ENCODE measurements at regions not wholly inside any gene's neighbourhood (a gene's known extent, or its start where the extent isn't known, plus 50 kb on each side); places are given as distances from the start of the nearest gene placed in this dataset.

DNA sequence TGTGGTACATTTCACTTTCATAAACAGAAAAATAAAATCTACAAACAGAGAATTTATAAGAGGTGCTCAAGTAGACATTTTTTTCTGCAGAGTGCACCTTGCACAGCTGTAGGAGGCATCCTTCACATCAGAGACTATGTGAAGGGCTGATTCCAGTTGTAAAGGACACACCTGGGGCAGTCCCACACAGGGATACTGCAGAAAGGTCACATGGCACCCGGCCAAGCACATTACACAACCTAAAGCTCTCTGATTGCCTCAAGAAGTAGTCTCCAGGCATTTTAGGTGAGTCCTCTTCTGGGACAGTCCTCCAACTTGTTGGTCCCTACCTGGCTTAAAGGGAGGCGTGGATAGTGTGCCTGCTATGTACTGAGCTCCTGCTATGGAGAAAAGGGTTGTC, 502.9 kb upstream of the NOX3 start:
- TF ChIP-seq POLR2AphosphoS5 (IDR thresholded peaks at IDR 0.05) (no peak), CTCF (IDR thresholded peaks at IDR 0.05) (no peak), POLR2A (IDR thresholded peaks at IDR 0.05) (no peak), EP300 (IDR thresholded peaks at IDR 0.05) (no peak)

Data from suprapubic skin (tissue), 4 donors.